ENCODE measurements at regions not wholly inside any gene's neighbourhood (a gene's known extent, or its start where the extent isn't known, plus 50 kb on each side); places are given as distances from the start of the nearest gene placed in this dataset.

DNA sequence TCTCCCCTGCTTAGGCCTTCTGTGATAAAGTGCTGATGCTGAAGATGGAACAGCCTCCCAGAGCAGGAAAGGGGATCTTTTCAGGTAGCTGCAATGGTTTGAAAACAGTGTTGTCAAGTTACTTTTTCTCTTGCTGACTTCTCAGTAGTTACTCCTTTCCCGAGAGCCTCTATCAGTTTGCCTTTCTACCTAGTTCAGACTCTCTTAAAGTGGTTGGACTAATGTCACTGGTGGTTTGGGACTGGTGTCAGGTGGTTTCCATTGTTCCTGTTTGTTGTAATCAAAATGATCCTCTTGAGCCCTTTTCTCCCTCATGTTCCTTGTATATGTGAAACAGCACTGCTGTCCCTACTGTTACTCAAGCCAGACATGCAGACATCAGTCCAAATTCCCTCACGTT lies 91.4 kb downstream of the FAM217A start:
- TF ChIP-seq, protein P1, sequence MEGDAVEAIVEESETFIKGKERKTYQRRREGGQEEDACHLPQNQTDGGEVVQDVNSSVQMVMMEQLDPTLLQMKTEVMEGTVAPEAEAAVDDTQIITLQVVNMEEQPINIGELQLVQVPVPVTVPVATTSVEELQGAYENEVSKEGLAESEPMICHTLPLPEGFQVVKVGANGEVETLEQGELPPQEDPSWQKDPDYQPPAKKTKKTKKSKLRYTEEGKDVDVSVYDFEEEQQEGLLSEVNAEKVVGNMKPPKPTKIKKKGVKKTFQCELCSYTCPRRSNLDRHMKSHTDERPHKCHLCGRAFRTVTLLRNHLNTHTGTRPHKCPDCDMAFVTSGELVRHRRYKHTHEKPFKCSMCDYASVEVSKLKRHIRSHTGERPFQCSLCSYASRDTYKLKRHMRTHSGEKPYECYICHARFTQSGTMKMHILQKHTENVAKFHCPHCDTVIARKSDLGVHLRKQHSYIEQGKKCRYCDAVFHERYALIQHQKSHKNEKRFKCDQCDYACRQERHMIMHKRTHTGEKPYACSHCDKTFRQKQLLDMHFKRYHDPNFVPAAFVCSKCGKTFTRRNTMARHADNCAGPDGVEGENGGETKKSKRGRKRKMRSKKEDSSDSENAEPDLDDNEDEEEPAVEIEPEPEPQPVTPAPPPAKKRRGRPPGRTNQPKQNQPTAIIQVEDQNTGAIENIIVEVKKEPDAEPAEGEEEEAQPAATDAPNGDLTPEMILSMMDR (conservative IDR thresholded peaks at IDR 0.05; ENCODE audit: low read depth, low read length): no peak
- H3K4me3 ChIP-seq (ENCODE audit: low read depth, low read length): no peak overlapping the region
- no peak for DNase-seq (ENCODE audit: low read depth)

DNA sequence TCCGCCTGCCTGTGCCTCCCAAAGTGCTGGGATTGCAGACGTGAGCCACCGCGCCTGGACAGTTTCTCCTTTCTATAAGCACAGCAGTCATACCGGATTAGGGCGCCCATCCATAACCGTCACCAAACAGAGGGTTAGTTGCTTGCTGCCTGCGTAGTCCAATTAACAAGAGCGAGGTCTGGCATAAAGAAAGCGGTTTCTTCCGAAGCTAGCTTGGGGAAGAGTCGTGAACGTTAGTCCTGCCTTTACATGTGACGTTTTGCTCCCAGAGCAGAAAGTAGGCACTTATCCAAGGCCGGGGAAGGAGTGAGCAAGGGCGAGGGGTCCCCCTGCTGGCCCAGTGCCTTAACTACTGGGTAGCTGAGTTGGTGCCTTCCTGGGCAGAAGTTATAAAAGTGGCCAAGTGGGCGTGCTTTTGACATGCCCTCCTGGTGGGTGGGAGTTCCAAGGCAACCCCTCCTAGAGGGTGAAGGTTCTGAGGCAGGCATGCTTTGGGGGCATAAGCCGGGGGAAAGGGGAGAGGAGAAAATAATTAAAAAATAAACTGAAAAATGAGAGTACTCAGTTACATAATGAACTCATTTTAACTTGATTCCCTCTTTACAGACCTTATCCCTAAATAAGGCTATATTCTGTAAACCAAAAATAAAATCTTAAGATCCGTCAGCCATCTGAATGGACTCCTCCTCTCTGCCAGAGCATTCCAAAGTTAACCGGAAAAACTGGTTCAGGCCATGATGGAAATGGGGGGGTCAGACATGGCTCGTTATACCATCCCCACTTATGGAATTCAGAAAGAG lies 88.0 kb downstream of the FAM217A start:
- peak overlapping the region; percentile 43 for H3K4me3 ChIP-seq (ENCODE audit: low read depth, low read length)
- TF ChIP-seq, protein P1 (conservative IDR thresholded peaks at IDR 0.05; ENCODE audit: low read depth, low read length): peak; percentile 98
- peak; percentile 94 for DNase-seq (ENCODE audit: low read depth)

DNA sequence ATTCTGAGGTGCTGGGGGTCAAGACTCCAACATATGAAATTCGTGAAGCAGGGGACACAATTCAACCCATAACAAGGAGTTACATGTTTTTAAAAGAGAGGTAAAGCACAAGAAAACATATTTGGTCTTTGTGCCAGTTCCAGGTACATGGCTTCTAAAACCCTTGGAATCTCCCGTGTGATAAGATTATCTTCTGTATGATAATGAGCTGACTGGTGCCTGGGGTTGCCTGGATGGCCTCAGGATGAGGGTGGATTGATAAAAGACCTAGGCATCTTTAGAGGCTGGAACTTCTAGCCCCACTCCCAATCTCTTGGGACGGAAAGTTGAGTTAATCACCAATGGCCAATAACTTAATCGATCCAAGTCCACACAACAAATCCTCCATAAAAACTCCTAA lies 87.0 kb downstream of the FAM217A start:
- TF ChIP-seq, protein P1 (conservative IDR thresholded peaks at IDR 0.05; ENCODE audit: low read depth, low read length): no peak
- DNase-seq (ENCODE audit: low read depth): no peak

DNA sequence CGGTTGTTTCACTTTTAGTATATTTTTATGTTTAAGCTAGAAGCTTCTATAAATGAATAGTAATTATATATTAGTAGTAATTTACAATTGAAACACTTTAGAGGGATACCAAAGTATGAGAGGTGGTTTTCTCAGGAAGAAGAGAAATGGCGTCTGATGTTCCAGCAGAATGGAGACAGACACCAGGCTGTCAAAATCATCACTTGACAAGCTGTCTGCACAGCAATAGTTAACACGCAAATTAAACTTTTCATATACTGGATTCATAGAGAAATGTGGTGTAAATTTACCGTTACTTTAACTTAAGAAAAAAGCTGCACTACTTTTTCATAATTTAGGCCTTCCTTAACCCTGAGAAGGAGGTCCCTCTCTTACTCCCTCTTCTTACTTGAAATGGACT lies 82.6 kb downstream of the FAM217A start:
- H3K4me3 ChIP-seq (ENCODE audit: low read depth, low read length): no peak overlapping the region
- DNase-seq (ENCODE audit: low read depth): no peak
- TF ChIP-seq, protein P1 (conservative IDR thresholded peaks at IDR 0.05; ENCODE audit: low read depth, low read length): no peak

More for the DNA sequence above, 87.0 kb downstream of the FAM217A start:
- no peak overlapping the region for H3K4me3 ChIP-seq (ENCODE audit: low read depth, low read length)

DNA sequence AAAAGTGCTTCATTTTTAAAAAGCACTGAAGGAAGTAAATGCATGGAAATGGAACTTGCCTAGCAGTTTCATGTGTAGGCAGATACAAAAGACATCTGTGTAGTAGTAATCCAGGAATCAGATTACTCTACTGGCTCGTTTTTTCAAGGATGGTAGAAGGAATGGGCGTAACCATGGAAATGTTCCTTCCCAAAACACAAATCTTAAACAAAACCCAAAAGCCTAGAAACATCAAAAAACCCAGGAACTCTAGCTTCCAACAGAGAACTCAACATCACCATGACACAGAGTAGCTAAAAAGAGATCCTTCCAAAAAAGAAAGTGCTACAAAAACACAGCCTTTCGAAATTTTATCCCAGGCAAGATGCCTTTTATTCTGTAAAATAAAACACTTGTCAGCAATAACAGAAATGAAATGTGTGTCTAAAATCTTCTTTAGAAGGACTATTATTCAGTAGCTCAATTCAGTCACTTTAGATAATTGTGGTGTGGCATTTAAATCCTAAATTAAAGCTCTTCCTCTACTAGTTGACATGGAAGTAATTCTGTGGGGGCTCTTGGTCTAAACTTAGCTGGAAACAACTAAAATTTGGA lies 81.7 kb downstream of the FAM217A start:
- TF ChIP-seq, protein P1 (conservative IDR thresholded peaks at IDR 0.05; ENCODE audit: low read depth, low read length): no peak
- no peak overlapping the region for H3K4me3 ChIP-seq (ENCODE audit: low read depth, low read length)
- peak; percentile 69 for DNase-seq (ENCODE audit: low read depth)

DNA sequence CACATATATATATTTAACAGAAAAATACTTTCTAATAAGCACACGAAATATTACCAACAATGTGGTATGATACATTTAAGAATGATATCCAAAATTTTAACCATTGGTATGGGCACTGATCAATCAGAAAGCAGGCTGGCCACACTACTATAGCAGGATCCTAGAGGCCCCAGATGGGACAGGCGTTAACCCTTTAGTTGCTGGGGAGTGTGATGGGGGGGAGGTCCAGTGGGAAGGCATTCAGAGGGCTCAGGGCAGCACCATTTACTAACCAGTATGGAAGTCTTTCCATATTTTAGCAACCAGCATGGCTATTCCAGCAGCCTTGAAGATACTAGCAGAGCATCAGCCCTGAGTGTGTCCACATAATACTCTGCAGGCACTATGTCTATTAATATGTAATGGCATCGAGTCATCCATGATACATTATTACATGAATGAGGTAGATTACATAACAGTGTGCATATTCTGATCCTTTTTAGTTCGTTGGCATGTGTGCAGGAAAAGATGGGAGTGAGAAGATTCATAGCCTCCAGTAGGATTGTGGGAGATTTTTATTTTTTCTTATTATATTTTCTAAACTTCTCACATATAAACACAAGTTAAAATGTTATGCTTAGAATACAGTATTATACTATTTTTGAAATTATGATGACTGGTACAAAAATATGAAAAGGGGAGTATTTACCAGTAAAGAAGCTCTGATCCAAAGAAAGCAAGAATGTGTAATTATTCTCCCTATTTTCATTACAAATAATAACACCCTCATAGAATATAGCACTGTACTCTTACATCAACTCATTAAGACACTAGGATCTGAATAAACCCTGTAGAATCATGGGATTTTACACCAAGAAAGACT lies 78.9 kb downstream of the FAM217A start:
- TF ChIP-seq, protein P1 (conservative IDR thresholded peaks at IDR 0.05; ENCODE audit: low read depth, low read length): no peak
- H3K4me3 ChIP-seq (ENCODE audit: low read depth, low read length): no peak overlapping the region
- no peak for DNase-seq (ENCODE audit: low read depth)

Measured in choroid plexus epithelial cell (primary cell).